Neural cell (in vitro differentiated cells): ENCODE measurements at regions not wholly inside any gene's neighbourhood (a gene's known extent, or its start where the extent isn't known, plus 50 kb on each side); places are given as distances from the start of the nearest gene placed in this dataset.

Source experiments
- EP300 ChIP-seq: fragments of 450-650 bp; conservative IDR thresholded peaks from 2 replicates; pipeline ENCODE4 v1.6.1; 2014; ENCODE audit warnings: antibody characterized with exemption, mild to moderate bottlenecking, moderate library complexity; ENCODE audit not compliant: poor library complexity, severe bottlenecking
- MXI1 ChIP-seq: fragments of 450-650 bp; conservative IDR thresholded peaks from 2 replicates; pipeline ENCODE4 v1.6.1; 2014; ENCODE audit warnings: antibody characterized with exemption, mild to moderate bottlenecking; ENCODE audit not compliant: poor library complexity, severe bottlenecking
- POLR2AphosphoS5 ChIP-seq: IDR thresholded peaks from 2 replicates; pipeline ENCODE4 v1.6.1; 2012
- REST ChIP-seq: IDR thresholded peaks from 2 replicates; pipeline ENCODE4 v1.6.1; 2012; ENCODE audit warnings: borderline replicate concordance
- SMC3 ChIP-seq: fragments of 450-650 bp; conservative IDR thresholded peaks from 2 replicates; pipeline ENCODE4 v1.6.1; 2014; ENCODE audit warnings: antibody characterized with exemption, mild to moderate bottlenecking, moderate library complexity; ENCODE audit not compliant: poor library complexity
- TAF1 ChIP-seq: IDR thresholded peaks from 2 replicates; pipeline ENCODE4 v1.6.1; 2012; ENCODE audit warnings: low read depth
- TF ChIP-seq, protein P1 (sequence below): fragments of 450-650 bp; IDR thresholded peaks from 2 replicates; pipeline ENCODE4 v1.5.1; 2014; ENCODE audit warnings: antibody characterized with exemption, mild to moderate bottlenecking, moderate library complexity; ENCODE audit not compliant: poor library complexity, severe bottlenecking

DNA sequence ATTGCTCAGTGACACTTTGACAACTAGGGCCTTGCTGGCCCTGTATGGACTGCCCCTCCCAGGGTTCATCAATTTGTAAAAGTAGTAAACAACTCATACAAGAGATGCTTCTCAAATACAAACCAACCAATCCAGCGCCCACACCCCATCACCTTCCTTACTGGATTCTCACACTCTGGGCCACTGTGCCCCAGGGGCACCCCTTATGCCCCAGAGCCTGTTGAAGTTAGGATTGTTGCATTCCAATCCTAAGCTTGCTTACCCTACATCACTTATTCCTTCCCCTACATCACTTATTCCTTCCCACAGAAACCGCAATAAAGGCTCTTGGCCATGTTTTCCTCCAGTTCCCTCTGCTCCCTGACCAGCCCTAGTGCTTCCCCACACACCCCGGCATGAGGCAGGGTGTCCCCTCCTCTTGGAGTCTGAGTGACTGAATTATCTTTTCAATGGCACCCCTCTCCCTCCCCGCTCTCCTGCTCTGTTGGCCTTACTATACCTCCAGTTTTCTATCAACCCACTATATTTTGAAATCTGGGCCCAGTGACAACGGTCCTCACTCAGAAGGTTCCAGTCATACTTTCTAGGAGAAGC is 182.4 kb upstream of the S1PR3 start:
- TF ChIP-seq, protein P1, sequence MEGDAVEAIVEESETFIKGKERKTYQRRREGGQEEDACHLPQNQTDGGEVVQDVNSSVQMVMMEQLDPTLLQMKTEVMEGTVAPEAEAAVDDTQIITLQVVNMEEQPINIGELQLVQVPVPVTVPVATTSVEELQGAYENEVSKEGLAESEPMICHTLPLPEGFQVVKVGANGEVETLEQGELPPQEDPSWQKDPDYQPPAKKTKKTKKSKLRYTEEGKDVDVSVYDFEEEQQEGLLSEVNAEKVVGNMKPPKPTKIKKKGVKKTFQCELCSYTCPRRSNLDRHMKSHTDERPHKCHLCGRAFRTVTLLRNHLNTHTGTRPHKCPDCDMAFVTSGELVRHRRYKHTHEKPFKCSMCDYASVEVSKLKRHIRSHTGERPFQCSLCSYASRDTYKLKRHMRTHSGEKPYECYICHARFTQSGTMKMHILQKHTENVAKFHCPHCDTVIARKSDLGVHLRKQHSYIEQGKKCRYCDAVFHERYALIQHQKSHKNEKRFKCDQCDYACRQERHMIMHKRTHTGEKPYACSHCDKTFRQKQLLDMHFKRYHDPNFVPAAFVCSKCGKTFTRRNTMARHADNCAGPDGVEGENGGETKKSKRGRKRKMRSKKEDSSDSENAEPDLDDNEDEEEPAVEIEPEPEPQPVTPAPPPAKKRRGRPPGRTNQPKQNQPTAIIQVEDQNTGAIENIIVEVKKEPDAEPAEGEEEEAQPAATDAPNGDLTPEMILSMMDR = no peak
- TF ChIP-seq POLR2AphosphoS5 (no peak), TAF1 (no peak), MXI1 (no peak), EP300 (no peak), REST (no peak), SMC3 (no peak)
